Type B pancreatic cell (in vitro differentiated cells): ENCODE measurements at regions not wholly inside any gene's neighbourhood (a gene's known extent, or its start where the extent isn't known, plus 50 kb on each side); places are given as distances from the start of the nearest gene placed in this dataset.

Experiments
- DNase-seq: peaks from one replicate; pipeline ENCODE4 v3.0.0; 2021; ENCODE audit warnings: mixed read lengths; ENCODE audit not compliant: unreplicated experiment; ENCODE audit errors: extremely low spot score
- H3K27ac Mint-ChIP-seq: 2 replicates; pipeline ENCODE4 v1.8.0; 2021; ENCODE audit warnings: mild to moderate bottlenecking, mixed read lengths
- H3K27me3 Mint-ChIP-seq: 2 replicates; pipeline ENCODE4 v1.8.0; 2021; ENCODE audit warnings: mixed read lengths
- H3K36me3 Mint-ChIP-seq: 2 replicates; pipeline ENCODE4 v1.8.0; 2021; ENCODE audit warnings: mixed read lengths
- H3K4me1 Mint-ChIP-seq: one replicate; pipeline ENCODE4 v1.8.0; 2021; ENCODE audit warnings: mixed read lengths; ENCODE audit not compliant: unreplicated experiment
- H3K4me3 Mint-ChIP-seq: 2 replicates; pipeline ENCODE4 v1.8.0; 2021; ENCODE audit warnings: mild to moderate bottlenecking, mixed read lengths
- H3K9me3 Mint-ChIP-seq: 2 replicates; pipeline ENCODE4 v1.8.0; 2021; ENCODE audit warnings: mixed read lengths
- CTCF ChIP-seq: fragments of 200-600 bp; sonication (generic); conservative IDR thresholded peaks from 2 replicates; pipeline ENCODE4 v1.5.0; 2021; ENCODE audit warnings: antibody characterized with exemption, mild to moderate bottlenecking

GRCh38 chr6:12229332-12229731, 60.8 kb upstream of the EDN1 start:
- Mint-ChIP-seq H3K36me3 (no peaks in the 10 kb centered on the region), H3K4me1 (no peaks in the 10 kb centered on the region), H3K27me3 (no peaks in the 10 kb centered on the region), H3K9me3 (no peaks in the 10 kb centered on the region), H3K27ac (peak overlapping the region; percentile 3), H3K4me3 (no peak overlapping the region)
- no peak for TF ChIP-seq CTCF
- no peak for DNase-seq

DNA sequence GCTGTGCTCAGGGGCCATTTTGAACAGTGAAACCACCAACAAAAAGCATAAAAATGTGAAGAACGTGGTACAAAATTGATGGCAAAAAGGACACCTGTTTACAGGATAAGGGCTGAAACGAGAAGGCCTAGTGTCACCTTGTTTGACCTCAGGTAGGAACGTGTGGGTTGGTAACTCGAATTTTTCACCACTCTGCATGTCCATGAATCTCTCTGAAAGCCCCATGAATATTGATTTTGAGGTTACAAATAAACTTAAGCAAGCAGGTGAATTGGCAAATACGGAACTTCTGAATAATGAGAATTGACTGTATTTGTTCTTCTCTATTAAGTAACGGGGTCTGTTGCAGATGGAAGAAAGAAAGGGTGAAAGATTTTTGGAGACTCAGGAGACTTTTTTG, 59.6 kb upstream of the EDN1 start:
- H3K27ac Mint-ChIP-seq, result no peak overlapping the region
- H3K36me3 Mint-ChIP-seq, result no peaks in the 10 kb centered on the region
- H3K27me3 Mint-ChIP-seq, result no peaks in the 10 kb centered on the region
- DNase-seq, result no peak
- no peaks in the 10 kb centered on the region for H3K9me3 Mint-ChIP-seq
- H3K4me3 Mint-ChIP-seq, result no peak overlapping the region
- no peak for TF ChIP-seq CTCF
- no peaks in the 10 kb centered on the region for H3K4me1 Mint-ChIP-seq

GRCh38 chr6:12232339-12232738, 57.8 kb upstream of the EDN1 start:
- Mint-ChIP-seq H3K27me3 (no peaks in the 10 kb centered on the region), H3K27ac (no peak overlapping the region), H3K4me1 (no peaks in the 10 kb centered on the region), H3K36me3 (no peaks in the 10 kb centered on the region), H3K4me3 (no peak overlapping the region), H3K9me3 (no peaks in the 10 kb centered on the region)
- TF ChIP-seq CTCF, result no peak
- DNase-seq, result no peak

DNA sequence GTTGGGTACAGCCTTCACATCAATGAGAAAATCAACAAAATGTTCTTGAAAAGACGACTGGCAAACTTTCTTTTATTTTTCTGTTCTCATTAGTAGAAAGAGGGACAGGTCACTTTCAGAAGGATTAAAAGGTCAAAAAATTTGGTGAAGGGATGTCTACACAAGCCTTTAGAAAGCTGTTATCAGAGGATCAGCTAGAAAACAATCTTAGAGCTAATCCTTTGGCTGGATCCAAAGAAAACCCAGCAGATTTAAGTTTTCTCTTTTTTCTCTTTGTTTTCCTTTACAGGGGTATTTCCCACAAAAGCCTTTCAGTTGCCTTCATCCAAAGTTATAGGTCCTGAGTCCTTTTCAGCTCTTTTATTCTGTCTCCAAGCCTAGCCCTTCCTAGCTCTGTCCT, 57.3 kb upstream of the EDN1 start:
- no peak for TF ChIP-seq CTCF
- H3K27ac Mint-ChIP-seq, result no peak overlapping the region
- H3K4me1 Mint-ChIP-seq, result no peaks in the 10 kb centered on the region
- no peak overlapping the region for H3K4me3 Mint-ChIP-seq
- H3K9me3 Mint-ChIP-seq, result no peaks in the 10 kb centered on the region
- no peaks in the 10 kb centered on the region for H3K27me3 Mint-ChIP-seq
- DNase-seq, result no peak
- no peaks in the 10 kb centered on the region for H3K36me3 Mint-ChIP-seq

- no peak for DNase-seq
- Mint-ChIP-seq H3K27ac (no peak overlapping the region), H3K4me1 (no peaks in the 10 kb centered on the region), H3K27me3 (no peaks in the 10 kb centered on the region), H3K4me3 (no peak overlapping the region), H3K9me3 (no peaks in the 10 kb centered on the region), H3K36me3 (no peaks in the 10 kb centered on the region)
- peak; percentile 81 for TF ChIP-seq CTCF
Measured at GRCh38 chr6:12233693-12234571, 56.2 kb upstream of the EDN1 start.
